Epithelial cell of prostate (primary cell): ENCODE measurements at regions not wholly inside any gene's neighbourhood (a gene's known extent, or its start where the extent isn't known, plus 50 kb on each side); places are given as distances from the start of the nearest gene placed in this dataset.
"Not testable (repeated sequence)": the region's sequence is repeated elsewhere in the genome, so short reads cannot be mapped to it uniquely, and the experiment has no call there.

ENCODE experiments used
- DNase-seq: peaks from one replicate; pipeline ENCODE4 v3.0.0-alpha.2; 2011; ENCODE audit warnings: low read depth, low spot score
- H3K27ac ChIP-seq: fragments of 450-650 bp; 2 replicates; pipeline ENCODE4 v1.5.1; 2017; ENCODE audit warnings: mild to moderate bottlenecking

DNA sequence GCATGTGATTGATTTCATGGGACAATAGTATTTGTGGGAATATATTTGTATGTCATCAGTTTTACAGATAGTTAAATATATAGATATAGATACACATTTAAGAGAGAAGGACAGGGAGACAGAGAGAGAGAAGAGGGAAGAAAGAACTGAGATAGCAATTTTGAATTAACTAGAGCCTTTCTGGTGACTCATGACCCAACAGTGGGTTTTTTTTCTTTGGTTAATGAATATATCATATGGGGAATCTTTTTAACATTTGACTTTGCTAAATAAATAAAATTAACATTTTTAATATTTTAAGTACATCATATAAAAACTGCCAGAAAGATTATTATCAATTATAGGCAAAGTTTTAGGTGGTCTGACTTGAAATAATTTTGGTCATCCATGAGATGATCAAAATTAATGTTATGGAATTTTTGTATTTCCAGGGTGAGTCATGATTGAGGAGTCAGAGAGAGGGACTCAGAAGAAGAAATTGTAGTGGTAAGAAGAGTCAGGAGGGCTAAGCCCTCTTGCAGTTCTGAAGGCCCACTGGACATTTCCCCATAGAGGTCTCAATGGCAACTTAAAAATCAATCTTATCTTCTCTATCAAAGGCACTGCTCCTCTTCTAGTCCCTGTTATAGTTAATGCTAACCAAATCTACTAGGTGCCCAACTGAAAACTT is 508.1 kb upstream of the MAP3K7 start:
- no peak for DNase-seq
- no peak overlapping the region for H3K27ac ChIP-seq

DNA sequence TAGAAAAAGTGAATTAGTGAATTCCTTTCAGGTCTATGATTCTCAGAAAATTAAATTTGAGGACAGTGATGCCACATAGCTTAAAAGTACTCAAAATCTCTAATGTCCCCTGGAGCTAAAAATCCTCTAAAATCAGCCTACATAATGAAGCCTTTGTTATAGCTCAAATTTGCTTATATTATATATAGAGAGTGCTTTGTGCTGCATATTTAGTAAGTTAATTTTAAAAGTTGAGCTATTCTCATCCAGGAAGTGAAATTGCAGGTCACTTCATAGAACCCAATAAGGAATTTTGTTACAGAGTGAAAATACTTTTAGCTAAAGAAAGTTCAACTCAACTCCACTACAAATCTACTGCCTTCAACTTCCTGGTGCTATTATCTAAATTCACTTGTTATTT is 507.5 kb upstream of the MAP3K7 start:
- H3K27ac ChIP-seq, result no peak overlapping the region
- DNase-seq, result no peak

DNA sequence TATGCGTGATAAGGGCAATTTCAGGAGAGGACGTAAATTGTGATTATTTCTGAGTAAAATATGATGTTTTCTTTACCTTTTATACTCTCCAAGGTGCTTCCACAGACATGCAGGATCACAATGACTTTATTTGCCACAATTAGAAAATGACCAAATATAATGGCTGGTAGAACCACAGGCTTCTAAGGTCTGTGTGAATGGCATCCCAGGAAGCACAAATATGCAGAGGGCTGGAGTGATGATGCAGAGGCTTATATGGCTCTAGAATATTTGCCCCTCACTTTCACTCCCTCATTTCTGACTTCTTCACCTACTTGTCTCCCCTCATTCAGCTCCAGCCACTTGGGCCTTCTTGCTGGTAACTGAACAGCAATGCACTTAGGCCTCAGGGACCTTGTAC is 502.1 kb upstream of the MAP3K7 start:
- DNase-seq, result no peak
- H3K27ac ChIP-seq, result no peak overlapping the region

DNA sequence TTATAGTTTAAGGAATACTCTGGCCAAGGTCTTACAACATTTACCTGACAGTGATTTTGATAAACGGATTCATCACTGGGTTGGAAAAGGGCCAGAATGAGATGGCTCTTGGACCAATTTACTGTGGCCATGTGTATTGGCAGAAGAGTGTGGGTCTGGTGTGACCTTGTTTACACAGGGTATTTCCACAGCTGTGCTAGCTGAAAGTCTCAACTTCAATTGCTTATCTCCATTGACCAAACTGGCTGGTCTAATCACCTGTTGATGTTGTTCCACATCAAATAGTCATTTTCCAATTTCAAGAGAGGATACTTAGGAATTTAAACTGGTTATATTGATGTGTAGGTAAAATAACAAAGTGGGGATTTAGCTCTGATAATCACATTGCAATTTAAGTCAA is 501.6 kb upstream of the MAP3K7 start:
- H3K27ac ChIP-seq, result no peak overlapping the region

DNA sequence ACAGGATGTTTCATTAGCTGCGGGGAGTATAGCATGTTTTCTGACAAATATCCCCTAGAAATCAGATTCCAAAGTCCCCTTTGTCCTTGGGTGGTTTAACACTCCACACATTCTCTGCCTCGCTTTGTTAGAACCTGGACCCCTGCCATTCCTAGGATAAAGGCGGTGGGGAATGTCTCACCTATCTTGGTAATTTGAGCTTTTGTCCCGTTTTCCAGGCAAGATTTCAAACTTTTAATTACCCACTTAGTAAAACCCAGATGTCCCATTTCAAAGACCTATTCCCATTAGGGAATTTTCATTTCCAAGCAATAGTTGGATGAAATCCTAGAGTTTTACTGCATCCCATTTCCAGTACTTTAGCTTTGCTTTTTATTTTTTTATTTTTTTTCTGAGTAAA is 501.0 kb upstream of the MAP3K7 start:
- no peak overlapping the region for H3K27ac ChIP-seq
- no peak for DNase-seq

More for the DNA sequence above, 501.6 kb upstream of the MAP3K7 start:
- DNase-seq, result no peak

DNA sequence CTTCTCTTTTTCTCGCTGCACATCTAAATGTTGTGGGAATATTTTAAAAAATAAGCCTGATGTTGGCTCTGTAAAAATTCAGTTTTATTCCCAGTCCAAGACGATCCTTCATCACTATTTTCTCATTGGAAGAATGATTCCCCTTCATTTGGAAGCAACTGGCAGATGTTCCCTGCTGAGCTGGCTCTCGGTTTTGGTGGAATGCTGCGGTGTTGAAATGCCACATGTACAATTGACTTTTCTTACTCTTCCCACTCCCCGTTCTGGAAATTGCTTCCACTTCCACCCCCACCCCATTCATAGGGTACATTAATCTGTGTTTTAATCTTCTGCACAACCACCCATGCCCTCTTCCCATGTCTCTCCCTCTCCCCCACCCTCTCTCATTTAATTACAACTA is 496.3 kb upstream of the MAP3K7 start:
- DNase-seq, result no peak
- no peak overlapping the region for H3K27ac ChIP-seq

DNA sequence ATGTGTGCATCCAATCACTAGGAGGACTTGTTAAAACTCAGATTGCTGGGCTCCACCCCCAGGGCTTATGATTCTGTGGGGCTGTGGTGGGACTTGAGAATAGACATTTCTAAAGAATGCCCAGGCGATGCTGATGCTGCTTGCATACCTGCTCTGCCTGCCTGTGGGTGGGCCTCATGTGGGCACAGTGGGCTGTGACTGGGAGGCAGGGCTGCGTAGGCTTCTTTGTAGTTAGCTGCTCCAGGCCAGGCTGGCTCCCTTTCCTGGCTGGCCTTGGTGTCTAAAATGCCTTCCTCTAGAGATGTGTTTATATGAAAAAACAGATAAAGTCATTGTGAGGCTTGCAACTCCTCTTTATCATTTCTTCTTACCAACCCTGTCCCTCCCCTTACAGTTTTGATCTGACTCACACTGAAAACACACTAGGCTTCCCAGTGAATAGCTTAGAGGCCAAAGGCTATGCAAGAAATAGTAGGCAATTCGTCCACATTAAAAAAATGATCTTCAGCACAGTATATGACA is 495.5 kb upstream of the MAP3K7 start:
- no peak for DNase-seq
- no peak overlapping the region for H3K27ac ChIP-seq

DNA sequence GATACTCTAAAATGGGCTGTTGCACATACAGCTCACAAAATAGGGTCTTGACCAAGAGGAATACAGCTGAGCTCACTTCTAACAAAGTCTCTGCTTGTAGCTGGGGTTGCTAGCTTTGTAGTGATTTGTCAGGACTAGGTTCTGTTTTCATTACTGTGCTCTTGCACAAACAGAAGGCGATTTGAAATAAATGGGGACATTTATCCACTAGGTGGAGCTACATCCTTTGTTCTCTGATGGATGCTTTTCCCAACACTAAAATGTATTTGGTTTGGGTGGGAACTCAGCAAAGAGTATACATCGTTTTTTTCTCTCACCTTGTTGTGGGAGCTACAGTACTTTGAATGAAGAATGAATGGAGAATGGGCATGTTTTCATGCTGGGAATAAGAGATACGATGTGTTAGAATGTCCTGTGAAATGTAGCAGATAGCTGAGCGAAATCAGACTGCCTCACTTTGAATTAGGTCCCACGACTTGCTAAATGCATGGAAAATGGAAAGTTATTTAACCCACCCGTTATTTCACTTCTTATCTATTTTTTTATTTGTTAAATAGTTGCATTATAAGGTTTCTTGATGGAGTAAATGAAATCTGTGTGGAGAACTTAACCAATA is 494.7 kb upstream of the MAP3K7 start:
- DNase-seq, result peak; percentile 5
- H3K27ac ChIP-seq, result no peak overlapping the region

DNA sequence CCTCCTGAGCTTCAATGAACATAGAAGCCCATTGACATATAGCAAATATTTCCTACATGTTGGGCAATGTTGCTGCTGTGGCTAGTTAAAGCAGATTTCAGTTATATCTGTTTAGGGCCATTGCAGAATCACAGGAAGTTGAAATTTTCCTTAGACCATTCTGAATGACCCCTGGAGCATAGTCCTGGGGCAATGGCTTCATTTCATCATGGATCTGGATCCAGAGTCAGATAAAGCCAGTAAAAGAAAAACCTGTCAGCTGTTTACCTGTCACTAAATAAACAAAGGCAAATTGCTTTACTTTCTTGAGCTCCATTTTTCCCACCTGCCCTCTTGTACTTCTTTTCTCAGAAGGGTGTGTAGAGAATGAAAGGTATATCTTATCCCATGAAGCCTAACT is 494.0 kb upstream of the MAP3K7 start:
- H3K27ac ChIP-seq, result no peak overlapping the region
- no peak for DNase-seq

DNA sequence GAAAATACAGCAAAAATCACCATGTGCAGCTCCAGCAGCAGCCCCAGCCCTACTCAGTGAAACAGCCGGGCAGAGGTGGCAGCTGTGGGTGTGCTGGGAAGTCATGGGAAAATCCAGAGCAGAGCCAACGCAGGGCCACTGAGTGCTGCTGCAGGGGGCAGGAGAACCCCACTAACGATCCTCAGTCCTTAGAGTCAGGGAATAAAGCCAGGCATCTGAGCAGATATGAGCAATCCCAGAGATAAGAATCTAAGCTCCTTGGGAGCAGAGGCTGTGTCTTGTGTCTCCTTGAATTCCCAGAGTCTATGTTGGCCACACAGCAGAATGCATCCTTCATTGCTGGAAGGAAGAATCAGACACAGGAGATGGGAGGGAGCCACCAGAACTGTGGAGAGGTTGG is 493.1 kb upstream of the MAP3K7 start:
- DNase-seq, result no peak
- no peak overlapping the region for H3K27ac ChIP-seq

DNA sequence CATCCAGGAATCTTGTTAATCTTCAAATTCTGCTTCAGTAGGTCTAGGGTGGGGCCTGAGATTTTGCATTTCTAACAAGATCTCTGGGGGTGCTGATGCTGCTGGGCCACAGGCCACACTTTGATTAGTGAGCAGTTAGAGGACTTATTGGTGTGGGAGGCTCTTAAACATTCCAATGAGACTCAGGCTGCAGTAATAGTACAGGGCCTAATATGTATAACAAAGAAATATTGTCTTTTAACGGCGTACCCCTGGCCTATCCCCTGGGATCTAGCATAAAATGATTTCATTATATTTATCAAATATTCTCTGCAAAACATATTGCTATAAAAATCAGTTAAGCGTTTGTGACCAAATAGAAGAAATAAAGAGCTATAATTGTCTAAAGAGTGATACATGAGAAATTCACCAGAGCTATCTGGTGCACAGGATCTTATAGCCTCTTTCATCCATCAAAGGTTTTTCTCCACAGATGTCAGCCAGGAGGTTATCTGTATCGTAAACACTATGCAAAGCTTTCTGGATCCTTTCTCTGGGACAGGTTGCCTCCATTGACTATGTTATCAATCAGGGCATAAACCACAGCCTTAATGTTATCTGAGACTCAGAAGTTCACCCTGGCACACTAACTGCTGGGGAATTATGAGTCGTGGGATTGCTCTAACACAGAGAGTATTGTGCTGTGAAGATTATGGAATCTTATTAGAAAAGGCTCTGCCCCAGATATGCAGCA is 488.5 kb upstream of the MAP3K7 start:
- no peak for DNase-seq
- no peak overlapping the region for H3K27ac ChIP-seq

DNA sequence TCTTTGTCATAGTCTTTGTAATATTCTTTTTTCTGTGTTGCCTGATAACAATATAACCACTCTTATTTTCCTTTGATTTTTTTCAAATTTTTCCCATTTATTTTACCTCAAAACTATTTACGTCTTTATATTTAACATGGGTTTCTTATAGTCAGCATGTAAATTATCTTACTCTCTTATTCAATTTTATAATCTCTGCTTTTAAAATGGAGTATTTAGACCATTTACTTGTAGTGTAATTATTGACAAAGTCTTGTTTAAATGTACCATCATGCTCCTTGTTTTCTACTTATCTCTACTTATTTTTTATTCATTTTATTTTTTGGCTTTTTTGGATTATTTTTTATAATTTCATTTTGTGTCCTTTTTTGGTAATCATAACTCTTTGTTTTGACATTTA is 476.5 kb upstream of the MAP3K7 start:
- DNase-seq, result no peak

DNA sequence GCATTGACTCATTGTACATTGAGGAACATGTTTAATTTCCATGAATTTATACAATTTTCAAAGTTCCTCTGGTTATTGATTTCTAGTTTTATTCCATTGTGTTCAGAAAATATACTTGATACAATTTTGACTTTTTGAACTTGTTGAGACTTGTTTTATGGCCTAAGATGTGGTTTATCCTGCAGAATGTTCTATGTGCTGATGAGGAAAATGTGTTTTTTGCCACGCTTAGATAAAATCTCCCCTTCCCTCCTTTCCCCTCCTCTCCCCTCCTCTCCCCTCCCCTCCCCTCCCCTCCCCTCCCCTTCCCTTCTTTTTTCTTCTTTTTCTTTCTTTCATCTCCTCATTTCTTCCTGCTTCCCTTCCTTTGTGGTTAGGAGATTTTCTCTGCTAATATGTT is 470.8 kb upstream of the MAP3K7 start:
- no peak for DNase-seq
- no peak overlapping the region for H3K27ac ChIP-seq

More for the DNA sequence above, 476.5 kb upstream of the MAP3K7 start:
- no peak overlapping the region for H3K27ac ChIP-seq

DNA sequence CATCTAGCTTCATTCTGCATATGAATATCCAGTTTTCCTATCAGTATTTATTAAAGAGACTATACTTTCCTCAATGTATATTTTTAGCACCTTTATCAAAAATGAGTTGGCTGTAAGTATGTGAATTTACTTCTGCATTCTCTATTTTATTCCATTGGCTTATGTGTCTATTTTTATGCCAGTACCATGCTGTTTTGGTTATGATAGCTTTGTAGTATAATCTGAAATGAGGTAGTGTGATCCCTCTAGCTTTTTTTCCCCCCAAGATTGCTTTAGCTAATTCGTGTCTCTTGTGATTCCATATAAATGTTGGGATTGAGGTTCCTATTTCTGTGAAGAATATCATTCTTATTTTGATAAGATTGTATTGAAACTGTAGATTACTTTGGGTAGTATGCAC is 469.1 kb upstream of the MAP3K7 start:
- no peak for DNase-seq
- no peak overlapping the region for H3K27ac ChIP-seq

DNA sequence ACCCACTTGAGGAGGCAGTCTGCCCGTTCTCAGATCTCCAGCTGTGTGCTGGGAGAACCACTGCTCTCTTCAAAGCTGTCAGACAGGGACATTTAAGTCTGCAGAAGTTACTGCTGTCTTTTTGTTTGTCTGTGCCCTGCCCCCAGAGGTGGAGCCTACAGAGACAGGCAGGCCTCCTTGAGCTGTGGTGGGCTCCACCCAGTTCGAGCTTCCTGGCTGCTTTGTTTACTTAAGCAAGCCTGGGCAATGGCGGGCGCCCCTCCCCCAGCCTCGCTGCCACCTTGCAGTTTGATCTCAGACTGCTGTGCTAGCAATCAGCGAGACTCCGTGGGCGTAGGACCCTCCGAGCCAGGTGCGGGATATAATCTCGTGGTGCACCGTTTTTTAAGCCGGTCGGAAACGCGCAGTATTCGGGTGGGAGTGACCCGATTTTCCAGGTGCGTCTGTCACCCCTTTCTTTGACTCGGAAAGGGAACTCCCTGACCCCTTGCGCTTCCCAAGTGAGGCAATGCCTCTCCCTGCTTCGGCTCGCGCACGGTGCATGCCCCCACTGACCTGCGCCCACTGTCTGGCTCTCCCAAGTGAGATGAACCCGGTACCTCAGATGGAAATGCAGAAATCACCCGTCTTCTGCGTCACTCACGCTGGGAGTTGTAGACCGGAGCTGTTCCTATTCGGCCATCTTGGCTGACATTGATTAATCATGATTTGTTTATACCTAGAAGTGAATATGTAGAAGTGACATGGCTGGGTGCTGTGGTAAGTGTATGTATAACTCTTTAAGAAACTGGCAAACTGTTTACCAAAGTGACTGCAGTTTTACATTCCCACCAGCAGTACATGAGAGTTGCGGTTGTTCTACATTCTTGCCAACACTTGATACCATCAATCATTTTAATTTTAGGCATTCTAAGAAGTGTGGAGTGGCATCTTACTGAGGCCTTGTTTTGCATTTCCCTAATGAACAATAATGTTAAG is 465.9 kb upstream of the MAP3K7 start:
- DNase-seq, H3K27ac ChIP-seq: not testable (repeated sequence)

DNA sequence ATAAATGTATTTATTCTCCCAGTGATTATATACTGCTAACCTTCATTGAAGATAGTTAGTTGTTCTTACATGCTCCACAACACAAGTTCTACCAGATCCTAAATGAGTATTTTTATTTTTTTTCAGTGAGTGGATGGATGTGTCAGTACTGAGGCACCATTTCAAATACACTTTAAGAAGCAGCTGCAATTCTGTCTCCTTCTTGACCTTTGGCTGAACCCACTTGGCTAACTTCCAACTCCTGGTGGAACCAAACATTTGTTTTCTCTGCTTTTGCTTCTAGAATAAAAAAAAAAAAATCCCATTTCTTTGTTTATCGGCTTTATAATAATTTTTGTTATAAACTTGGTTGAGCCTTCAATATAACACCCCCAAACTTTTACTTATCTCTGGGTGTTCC is 458.3 kb upstream of the MAP3K7 start:
- no peak for DNase-seq

DNA sequence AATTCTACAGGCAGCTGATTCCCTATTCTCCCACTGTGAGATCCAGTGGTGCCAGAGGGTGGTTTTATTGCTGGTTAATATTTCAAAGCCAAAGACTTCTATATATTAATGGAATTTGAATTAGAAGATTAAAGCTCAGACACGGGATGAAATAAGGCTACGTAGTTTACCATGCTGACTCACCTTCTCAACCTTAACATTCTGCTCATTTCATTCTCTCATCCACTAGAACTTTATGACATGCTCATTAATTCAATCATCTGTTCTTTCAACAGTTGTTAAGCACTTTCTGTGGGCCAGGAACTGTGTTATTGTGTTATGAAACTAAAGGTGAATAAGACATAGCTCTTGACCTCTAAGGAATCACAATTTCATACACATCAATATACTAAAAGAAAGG is 456.9 kb upstream of the MAP3K7 start:
- H3K27ac ChIP-seq, result no peak overlapping the region
- no peak for DNase-seq

More for the DNA sequence above, 458.3 kb upstream of the MAP3K7 start:
- no peak overlapping the region for H3K27ac ChIP-seq

DNA sequence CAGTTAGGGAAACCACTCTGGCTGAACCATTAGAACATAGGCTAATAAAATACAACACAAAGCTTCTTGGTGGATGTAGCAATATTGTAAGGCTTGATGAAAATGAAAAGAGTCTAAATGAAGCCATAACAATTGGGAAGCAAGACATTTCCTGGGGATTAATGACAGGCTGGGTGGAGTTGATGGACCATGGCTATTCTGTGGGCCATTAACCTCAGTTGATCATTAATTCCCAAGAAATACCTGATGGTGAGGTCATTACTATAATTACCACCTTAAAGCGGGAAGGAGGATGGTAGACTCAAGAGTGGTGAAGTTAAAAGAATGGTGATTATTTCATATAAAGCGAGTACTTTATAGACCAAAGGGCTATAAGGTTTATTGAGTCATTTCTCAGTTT is 455.8 kb upstream of the MAP3K7 start:
- no peak for DNase-seq

DNA sequence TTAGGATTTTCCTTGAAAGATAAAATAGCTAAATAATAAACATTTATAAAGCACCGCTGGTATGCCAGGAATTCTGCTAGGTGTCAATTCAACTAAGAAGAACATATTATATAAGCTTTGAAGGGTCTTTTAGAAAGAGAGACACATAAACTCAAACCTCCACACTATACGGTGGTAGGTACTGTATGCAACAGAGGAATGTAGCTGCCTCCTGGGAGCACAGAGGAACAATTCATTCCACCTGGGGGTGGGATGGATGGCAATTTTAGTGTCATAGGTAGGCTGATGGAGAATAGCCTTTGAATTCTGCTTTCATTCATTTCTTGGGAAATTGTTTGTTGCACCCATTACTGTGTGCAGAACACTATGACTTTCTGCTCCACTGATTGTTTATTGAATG is 447.1 kb upstream of the MAP3K7 start:
- no peak overlapping the region for H3K27ac ChIP-seq
- no peak for DNase-seq

More for the DNA sequence above, 455.8 kb upstream of the MAP3K7 start:
- no peak overlapping the region for H3K27ac ChIP-seq

DNA sequence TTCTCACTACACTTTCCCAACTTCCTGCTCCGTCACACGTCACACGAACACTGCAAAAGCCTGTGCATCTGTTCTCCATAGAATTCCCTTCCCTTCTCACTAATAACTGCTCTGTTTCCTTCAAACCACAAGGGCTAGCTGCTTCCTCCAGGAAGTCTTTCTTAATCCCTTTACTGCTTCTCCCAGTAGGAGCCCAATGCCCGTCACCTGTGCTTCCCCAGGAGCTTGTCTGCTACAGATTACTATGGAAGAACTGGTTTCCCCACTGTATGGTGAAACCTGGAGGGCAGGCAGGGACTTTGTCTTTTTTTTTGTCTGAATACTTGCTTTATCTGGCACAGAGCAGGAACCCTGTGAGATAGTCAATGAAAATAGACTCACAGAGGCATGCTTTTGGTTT is 444.7 kb upstream of the MAP3K7 start:
- H3K27ac ChIP-seq, result no peak overlapping the region

More for the DNA sequence above, 444.7 kb upstream of the MAP3K7 start:
- DNase-seq, result no peak
